Thoracic aorta (tissue), 2 donors: ENCODE measurements at regions not wholly inside any gene's neighbourhood (a gene's known extent, or its start where the extent isn't known, plus 50 kb on each side); places are given as distances from the start of the nearest gene placed in this dataset.

Experiments
- ATAC-seq: fragments of 150-250 bp; one replicate; pipeline ENCODE4 v1.8.0; 2017; ENCODE audit warnings: low read depth; ENCODE audit not compliant: insufficient number of reproducible peaks, low FRiP score
- DNase-seq: peaks from one replicate; pipeline ENCODE4 v3.0.0-alpha.2; 2020; ENCODE audit warnings: low spot score
- H3K27ac ChIP-seq, 2 donors: fragments of 200-600 bp; sonication (generic); 1 replicate in 1 of 2; 2 replicates in 1 of 2; pipeline ENCODE4 v1.5.1; 2016; ENCODE audit warnings: mild to moderate bottlenecking in 2 of 2, moderate library complexity in 2 of 2
- H3K27me3 ChIP-seq: fragments of 200-600 bp; sonication (generic); replicated peaks from 2 replicates; pipeline ENCODE4 v1.6.0; 2016; ENCODE audit warnings: mild to moderate bottlenecking; ENCODE audit not compliant: insufficient read depth
- H3K36me3 ChIP-seq: fragments of 200-600 bp; sonication (generic); one replicate; pipeline ENCODE4 v1.5.1; 2016
- H3K4me1 ChIP-seq, 2 donors: fragments of 200-600 bp; sonication (generic); 1 replicate in 1 of 2; 2 replicates in 1 of 2; pipeline versions ENCODE4 v1.5.1 to v1.6.0; 2016; ENCODE audit warnings: low read depth in 2 of 2, mild to moderate bottlenecking in 1 of 2; ENCODE audit not compliant: control insufficient read depth in 1 of 2
- H3K4me3 ChIP-seq: fragments of 200-600 bp; sonication (generic); 2 replicates; pipeline ENCODE4 v1.5.1; 2016; ENCODE audit warnings: mild to moderate bottlenecking
- H3K9me3 ChIP-seq: fragments of 200-600 bp; sonication (generic); 2 replicates; pipeline ENCODE4 v1.5.1; 2016
- CTCF ChIP-seq: fragments of 200-600 bp; sonication (generic); IDR thresholded peaks from one replicate; pipeline ENCODE4 v1.5.1; 2019; ENCODE audit warnings: antibody characterized with exemption

- TF ChIP-seq CTCF: no peak
- ATAC-seq (no peak), DNase-seq (no peak)
Measured at GRCh38 chr1:55624766-55625165, 409.6 kb upstream of the USP24 start.

GRCh38 chr1:55623311-55623710, 408.1 kb upstream of the USP24 start:
- Histone ChIP-seq H3K9me3 (no peaks in the 10 kb centered on the region), H3K4me3 (no peak overlapping the region), H3K27ac (no peak overlapping the region), H3K27me3 (no peaks in the 10 kb centered on the region), H3K36me3 (no peaks in the 10 kb centered on the region), H3K4me1 (no peaks in the 10 kb centered on the region)
- DNase-seq (no peak), ATAC-seq (no peak)
- no peak for TF ChIP-seq CTCF

More at GRCh38 chr1:55624766-55625165, 409.6 kb upstream of the USP24 start:
- H3K36me3 ChIP-seq: no peaks in the 10 kb centered on the region
- no peaks in the 10 kb centered on the region for H3K9me3 ChIP-seq
- no peaks in the 10 kb centered on the region for H3K27me3 ChIP-seq
- H3K4me1 ChIP-seq: no peaks in the 10 kb centered on the region
- no peak overlapping the region for H3K4me3 ChIP-seq
- no peak overlapping the region for H3K27ac ChIP-seq

- H3K4me1 ChIP-seq: no peaks in the 10 kb centered on the region
- no peak overlapping the region for H3K4me3 ChIP-seq
- no peak for DNase-seq
- H3K27ac ChIP-seq: no peak overlapping the region
- no peak for TF ChIP-seq CTCF
- H3K9me3 ChIP-seq: no peaks in the 10 kb centered on the region
- no peaks in the 10 kb centered on the region for H3K36me3 ChIP-seq
- ATAC-seq: no peak
- no peaks in the 10 kb centered on the region for H3K27me3 ChIP-seq
Measured at GRCh38 chr1:55622074-55622473, 406.9 kb upstream of the USP24 start.

- Histone ChIP-seq H3K27me3 (no peaks in the 10 kb centered on the region), H3K4me3 (no peak overlapping the region), H3K4me1 (no peaks in the 10 kb centered on the region), H3K27ac (no peak overlapping the region), H3K36me3 (no peaks in the 10 kb centered on the region), H3K9me3 (no peaks in the 10 kb centered on the region)
- no peak for TF ChIP-seq CTCF
- DNase-seq (no peak), ATAC-seq (no peak)
Measured at GRCh38 chr1:55618199-55618598, 403.0 kb upstream of the USP24 start.

DNA sequence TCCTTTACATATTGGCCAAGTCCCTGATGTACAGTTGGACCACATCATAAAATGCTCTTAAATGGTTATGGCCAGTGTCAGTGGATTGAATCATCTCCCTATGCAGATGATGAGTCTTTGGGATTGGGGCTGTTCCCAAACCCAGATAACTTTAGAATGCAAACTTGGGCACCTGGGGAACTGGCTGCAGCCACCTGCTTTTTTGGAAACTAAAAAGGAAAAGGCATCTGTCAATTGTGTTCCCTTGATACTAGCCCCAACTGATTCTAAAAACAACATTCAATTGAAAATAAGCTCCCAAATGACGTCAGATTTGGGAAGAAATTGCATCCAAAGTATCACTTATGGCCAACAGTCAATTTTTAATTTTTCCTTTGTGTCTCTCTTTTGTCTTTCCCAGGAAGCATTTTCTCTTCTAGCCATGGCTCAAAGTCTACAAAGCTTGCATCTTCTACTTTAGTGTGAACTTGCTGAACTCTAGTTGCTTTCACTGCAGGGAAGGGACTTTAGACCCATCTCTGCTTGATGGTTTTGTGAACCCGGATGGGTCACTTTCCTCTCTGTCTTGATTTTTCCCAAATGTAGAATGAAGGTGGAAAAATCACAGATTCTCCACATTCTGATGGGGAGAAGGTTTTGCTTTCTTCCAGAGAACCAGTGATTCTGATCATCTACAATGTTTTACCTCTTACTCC, 402.3 kb upstream of the USP24 start:
- ATAC-seq (no peak), DNase-seq (no peak)
- H3K4me1 ChIP-seq: no peaks in the 10 kb centered on the region
- H3K9me3 ChIP-seq: no peaks in the 10 kb centered on the region
- no peak for TF ChIP-seq CTCF
- H3K27me3 ChIP-seq: no peaks in the 10 kb centered on the region
- no peaks in the 10 kb centered on the region for H3K36me3 ChIP-seq
- H3K4me3 ChIP-seq: no peak overlapping the region
- H3K27ac ChIP-seq: no peak overlapping the region
